HEK293T (cell line): ENCODE measurements at regions not wholly inside any gene's neighbourhood (a gene's known extent, or its start where the extent isn't known, plus 50 kb on each side); places are given as distances from the start of the nearest gene placed in this dataset.
"Not testable (repeated sequence)": the region's sequence is repeated elsewhere in the genome, so short reads cannot be mapped to it uniquely, and the experiment has no call there.

Source experiments
- BHLHE40 ChIP-seq: fragments of 450-650 bp; IDR thresholded peaks from 2 replicates; pipeline ENCODE4 v1.6.1; 2016; ENCODE audit warnings: mild to moderate bottlenecking, moderate library complexity, borderline replicate concordance
- ELF4 ChIP-seq: fragments of 450-650 bp; IDR thresholded peaks from 2 replicates; pipeline ENCODE4 v1.6.1; 2017; ENCODE audit warnings: antibody characterized with exemption
- FOXA1 ChIP-seq: fragments of 450-650 bp; IDR thresholded peaks from 2 replicates; pipeline ENCODE4 v1.6.1; 2016; ENCODE audit warnings: mild to moderate bottlenecking
- LEF1 ChIP-seq: fragments of 450-650 bp; IDR thresholded peaks from 2 replicates; pipeline ENCODE4 v1.6.1; 2017; ENCODE audit warnings: mild to moderate bottlenecking, borderline replicate concordance
- SP1 ChIP-seq: fragments of 450-650 bp; IDR thresholded peaks from 2 replicates; pipeline ENCODE4 v1.6.1; 2017
- ZNF384 ChIP-seq: fragments of 450-650 bp; IDR thresholded peaks from 2 replicates; pipeline ENCODE4 v1.6.1; 2016
- TF ChIP-seq, protein P1 (sequence below): fragments of 450-650 bp; IDR thresholded peaks from 2 replicates; pipeline ENCODE4 v1.6.1; 2016

GRCh38 chrX:94862470-94862869 lies 1188.5 kb downstream of the FAM133A start:
- not testable (repeated sequence) for TF ChIP-seq FOXA1, SP1, ZNF384, ELF4, BHLHE40, LEF1
- TF ChIP-seq, protein P1, sequence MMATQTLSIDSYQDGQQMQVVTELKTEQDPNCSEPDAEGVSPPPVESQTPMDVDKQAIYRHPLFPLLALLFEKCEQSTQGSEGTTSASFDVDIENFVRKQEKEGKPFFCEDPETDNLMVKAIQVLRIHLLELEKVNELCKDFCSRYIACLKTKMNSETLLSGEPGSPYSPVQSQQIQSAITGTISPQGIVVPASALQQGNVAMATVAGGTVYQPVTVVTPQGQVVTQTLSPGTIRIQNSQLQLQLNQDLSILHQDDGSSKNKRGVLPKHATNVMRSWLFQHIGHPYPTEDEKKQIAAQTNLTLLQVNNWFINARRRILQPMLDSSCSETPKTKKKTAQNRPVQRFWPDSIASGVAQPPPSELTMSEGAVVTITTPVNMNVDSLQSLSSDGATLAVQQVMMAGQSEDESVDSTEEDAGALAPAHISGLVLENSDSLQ: not testable (repeated sequence)
